ENCODE measurements at regions not wholly inside any gene's neighbourhood (a gene's known extent, or its start where the extent isn't known, plus 50 kb on each side); places are given as distances from the start of the nearest gene placed in this dataset.

- CTCF ChIA-PET = interaction anchor here (1.3 to 2.0 kb wide), 2 partner anchors 13 to 148 kb away, joined by 3 to 6 read pairs; no protein-coding TSS in a partner anchor
- 47% methylated on average over 8 of the region's 9 CpGs for WGBS (ENCODE audit: missing lambda C conversion rate)
- Histone ChIP-seq H3K4me3 (no peak overlapping the region), H3K4me1 (no peaks in the 10 kb centered on the region), H3K27ac (no peak overlapping the region), H3K4me2 (no peak overlapping the region), H3K9me3 (no peaks in the 10 kb centered on the region)
- no peak for ATAC-seq
- DNase-seq (ENCODE audit: low read depth in 1 of 2, low spot score in 1 of 2) = no peak
- TF ChIP-seq CHD2 (IDR thresholded peaks at IDR 0.05; ENCODE audit: low read length, partially characterized antibody) (no peak), HOXA7 (CRISPR knock-in tag; IDR thresholded peaks at IDR 0.05) (no peak), HOXB5 (CRISPR knock-in tag; IDR thresholded peaks at IDR 0.05) (no peak), HMGXB4 (CRISPR knock-in tag; IDR thresholded peaks at IDR 0.05; ENCODE audit: borderline replicate concordance) (no peak), MAX (IDR thresholded peaks at IDR 0.05) (no peak), ELK1 (IDR thresholded peaks at IDR 0.05; ENCODE audit: low read depth, low read length) (no peak), HEYL (CRISPR knock-in tag; IDR thresholded peaks at IDR 0.05) (no peak), JUNB (IDR thresholded peaks at IDR 0.05) (no peak), TP53 (CRISPR knock-in tag; IDR thresholded peaks at IDR 0.05) (no peak), RNF2 (IDR thresholded peaks at IDR 0.05; ENCODE audit: borderline replicate concordance, low read depth) (no peak), ATOH8 (CRISPR knock-in tag; IDR thresholded peaks at IDR 0.05; ENCODE audit: low read depth) (no peak), KDM5A (IDR thresholded peaks at IDR 0.05) (no peak), PHF8 (IDR thresholded peaks at IDR 0.05; ENCODE audit: borderline replicate concordance, low read depth) (no peak), EHF (CRISPR knock-in tag; IDR thresholded peaks at IDR 0.05) (no peak), POLR2AphosphoS2 (conservative IDR thresholded peaks at IDR 0.05; ENCODE audit: low read length) (no peak), MYC (IDR thresholded peaks at IDR 0.05; ENCODE audit: borderline replicate concordance, low read length) (no peak), EHMT2 (IDR thresholded peaks at IDR 0.05; ENCODE audit: low read depth) (no peak), FOSL2 (IDR thresholded peaks at IDR 0.05) (no peak), FOSL2 (CRISPR knock-in tag; IDR thresholded peaks at IDR 0.05) (no peak)
- TF ChIP-seq, protein P1, sequence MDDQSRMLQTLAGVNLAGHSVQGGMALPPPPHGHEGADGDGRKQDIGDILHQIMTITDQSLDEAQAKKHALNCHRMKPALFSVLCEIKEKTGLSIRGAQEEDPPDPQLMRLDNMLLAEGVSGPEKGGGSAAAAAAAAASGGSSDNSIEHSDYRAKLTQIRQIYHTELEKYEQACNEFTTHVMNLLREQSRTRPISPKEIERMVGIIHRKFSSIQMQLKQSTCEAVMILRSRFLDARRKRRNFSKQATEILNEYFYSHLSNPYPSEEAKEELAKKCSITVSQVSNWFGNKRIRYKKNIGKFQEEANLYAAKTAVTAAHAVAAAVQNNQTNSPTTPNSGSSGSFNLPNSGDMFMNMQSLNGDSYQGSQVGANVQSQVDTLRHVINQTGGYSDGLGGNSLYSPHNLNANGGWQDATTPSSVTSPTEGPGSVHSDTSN (IDR thresholded peaks at IDR 0.05) = no peak
- no peak for FAIRE-seq
- POLR2A ChIA-PET = no interaction called here
Measured at GRCh38 chr12:111171345-111171744, 197.6 kb downstream of the PHETA1 start.

- H3K4me1 ChIP-seq = no peaks in the 10 kb centered on the region
- 24% methylated on average over 8 of the region's 8 CpGs for WGBS (ENCODE audit: missing lambda C conversion rate)
- ATAC-seq (no peak), FAIRE-seq (no peak), DNase-seq (ENCODE audit: low read depth in 1 of 2, low spot score in 1 of 2) (no peak)
- POLR2A ChIA-PET = no interaction called here
- H3K9me3 ChIP-seq = no peaks in the 10 kb centered on the region
- H3K4me3 ChIP-seq = no peak overlapping the region
- CTCF ChIA-PET = interaction anchor here (0.6 to 5.2 kb wide), 3 partner anchors 13 to 147 kb away, joined by 3 to 31 read pairs (median 4); no protein-coding TSS in a partner anchor
- no peak overlapping the region for H3K4me2 ChIP-seq
- TF ChIP-seq FOXS1 (CRISPR knock-in tag; IDR thresholded peaks at IDR 0.05) = no peak
- TF ChIP-seq POLR2AphosphoS2 (conservative IDR thresholded peaks at IDR 0.05; ENCODE audit: low read length) = no peak
- TF ChIP-seq MAFK (IDR thresholded peaks at IDR 0.05; ENCODE audit: partially characterized antibody) = no peak
- no peak for TF ChIP-seq RARB (CRISPR knock-in tag; IDR thresholded peaks at IDR 0.05)
- no peak for TF ChIP-seq FOSB (CRISPR knock-in tag; IDR thresholded peaks at IDR 0.05)
- no peak for TF ChIP-seq BHLHE40 (IDR thresholded peaks at IDR 0.05; ENCODE audit: low read depth, low read length)
- no peak for TF ChIP-seq HDAC2 (IDR thresholded peaks at IDR 0.05)
- TF ChIP-seq JUNB (IDR thresholded peaks at IDR 0.05) = no peak
- TF ChIP-seq ZFP36 (IDR thresholded peaks at IDR 0.05; ENCODE audit: borderline replicate concordance, partially characterized antibody) = no peak
- no peak for TF ChIP-seq CBX2 (IDR thresholded peaks at IDR 0.05; ENCODE audit: borderline replicate concordance, low read depth)
- no peak for TF ChIP-seq NFE2L2 (conservative IDR thresholded peaks at IDR 0.05; ENCODE audit: low read length)
- TF ChIP-seq RFX5 (IDR thresholded peaks at IDR 0.05) = no peak
- no peak for TF ChIP-seq KDM5A (IDR thresholded peaks at IDR 0.05)
- no peak for TF ChIP-seq GATA3 (IDR thresholded peaks at IDR 0.05; ENCODE audit: borderline replicate concordance)
- TF ChIP-seq, protein P1 (IDR thresholded peaks at IDR 0.05) = no peak
- no peak for TF ChIP-seq E2F6 (IDR thresholded peaks at IDR 0.05; ENCODE audit: borderline replicate concordance, low read depth)
- TF ChIP-seq MYC (IDR thresholded peaks at IDR 0.05; ENCODE audit: borderline replicate concordance, low read length) = no peak
- TF ChIP-seq HOXB13 (CRISPR knock-in tag; IDR thresholded peaks at IDR 0.05; ENCODE audit: low read depth) = no peak
- H3K27ac ChIP-seq = no peak overlapping the region
Measured at GRCh38 chr12:111170543-111170942, 198.4 kb downstream of the PHETA1 start.

All from A549 (cell line).